Thyroid gland (tissue), 4 donors: ENCODE measurements at regions not wholly inside any gene's neighbourhood (a gene's known extent, or its start where the extent isn't known, plus 50 kb on each side); places are given as distances from the start of the nearest gene placed in this dataset.

Source experiments
- DNase-seq, 2 donors: peaks; one replicate each; pipeline ENCODE4 v3.0.0-alpha.2; 2019
- H3K27ac ChIP-seq, 3 donors: fragments of 200-600 bp; sonication (generic); 1 replicate in 2 of 3; 2 replicates in 1 of 3; pipeline ENCODE4 v1.5.1; 2016 to 2019; ENCODE audit warnings: mild to moderate bottlenecking in 1 of 3, moderate library complexity in 1 of 3
- H3K27me3 ChIP-seq: fragments of 200-600 bp; sonication (generic); one replicate; pipeline ENCODE4 v1.5.1; 2019
- H3K36me3 ChIP-seq, 2 donors: fragments of 200-600 bp; sonication (generic); one replicate each; pipeline ENCODE4 v1.5.1; 2016 to 2019
- H3K4me1 ChIP-seq, 2 donors: fragments of 200-600 bp; sonication (generic); one replicate each; pipeline ENCODE4 v1.5.1; 2017 to 2019
- H3K4me3 ChIP-seq, 3 donors: fragments of 200-600 bp; sonication (generic); replicated peaks in 1 of 3; 1 replicate in 2 of 3; 2 replicates in 1 of 3; pipeline ENCODE4 v1.5.1; 2016; ENCODE audit warnings: mild to moderate bottlenecking in 1 of 3
- H3K9me3 ChIP-seq: fragments of 200-600 bp; sonication (generic); one replicate; pipeline ENCODE4 v1.5.1; 2017
- CTCF ChIP-seq, 6 experiments: fragments of 200-600 bp in 3 of 6; fragments of 450-650 bp in 3 of 6; sonication (generic) in 3 of 6; IDR thresholded peaks; one replicate each; pipeline ENCODE4 v1.5.1; 2016 to 2019; ENCODE audit warnings: antibody characterized with exemption in 6 of 6, mild to moderate bottlenecking in 2 of 6, inconsistent platforms in 1 of 6, moderate library complexity in 1 of 6
- POLR2A ChIP-seq, 2 donors: fragments of 450-650 bp; IDR thresholded peaks; one replicate each; pipeline ENCODE4 v1.6.1; 2017; ENCODE audit warnings: antibody characterized with exemption in 2 of 2, mild to moderate bottlenecking in 2 of 2, moderate library complexity in 1 of 2
- WGBS, 2 donors: methylation state at CpG; one replicate each; pipeline ENCODE4 v1.1.5; 2017; 5-methylcytosine and 5-hydroxymethylcytosine counted together
- intact Hi-C: fragments of 100-400 bp; cut with DNase I; formaldehyde crosslinking; loops from one replicate; pipeline ENCODE4 v1.15.1; 2023

- H3K27ac ChIP-seq, result no peak overlapping the region
- H3K36me3 ChIP-seq, result no peaks in the 10 kb centered on the region
- DNase-seq, result no peak
- WGBS, 2 donors, result 58 to 92% methylated on average over 1 of the region's 1 CpG
- no peaks in the 10 kb centered on the region for H3K4me1 ChIP-seq
- no peaks in the 10 kb centered on the region for H3K9me3 ChIP-seq
- H3K27me3 ChIP-seq, result no peaks in the 10 kb centered on the region
- TF ChIP-seq CTCF (IDR thresholded peaks at IDR 0.05), result no peak
- TF ChIP-seq POLR2A (IDR thresholded peaks at IDR 0.05), result no peak
- no peak overlapping the region for H3K4me3 ChIP-seq
- intact Hi-C loops, result no loop called here
Observed at GRCh38 chr1:219041818-219042217, 131.9 kb upstream of the LYPLAL1 start.

GRCh38 chr1:219042769-219043168, 130.9 kb upstream of the LYPLAL1 start:
- Histone ChIP-seq H3K9me3 (no peaks in the 10 kb centered on the region), H3K4me1 (no peaks in the 10 kb centered on the region), H3K27me3 (no peaks in the 10 kb centered on the region), H3K36me3 (no peaks in the 10 kb centered on the region), H3K4me3 (no peak overlapping the region), H3K27ac (no peak overlapping the region)
- WGBS, 2 donors, result 87 to 91% methylated on average over 2 of the region's 2 CpGs
- DNase-seq, result no peak
- TF ChIP-seq CTCF (IDR thresholded peaks at IDR 0.05) (no peak), POLR2A (IDR thresholded peaks at IDR 0.05) (no peak)
- intact Hi-C loops, result no loop called here

GRCh38 chr1:219045246-219045645, 128.4 kb upstream of the LYPLAL1 start:
- 92 to 95% methylated on average over 3 of the region's 3 CpGs for WGBS, 2 donors
- DNase-seq, result no peak
- Histone ChIP-seq H3K4me3 (no peak overlapping the region), H3K9me3 (no peaks in the 10 kb centered on the region), H3K27ac (no peak overlapping the region), H3K4me1 (no peaks in the 10 kb centered on the region), H3K36me3 (no peaks in the 10 kb centered on the region), H3K27me3 (no peaks in the 10 kb centered on the region)
- TF ChIP-seq POLR2A (IDR thresholded peaks at IDR 0.05), result no peak
- TF ChIP-seq CTCF (IDR thresholded peaks at IDR 0.05), result no peak
- intact Hi-C loops, result no loop called here

- TF ChIP-seq CTCF (IDR thresholded peaks at IDR 0.05) (no peak), POLR2A (IDR thresholded peaks at IDR 0.05) (no peak)
- intact Hi-C loops, result no loop called here
- Histone ChIP-seq H3K27ac (no peak overlapping the region), H3K4me1 (no peaks in the 10 kb centered on the region), H3K4me3 (no peak overlapping the region), H3K9me3 (no peaks in the 10 kb centered on the region), H3K27me3 (no peaks in the 10 kb centered on the region), H3K36me3 (no peaks in the 10 kb centered on the region)
- 71 to 82% methylated on average over 4 of the region's 4 CpGs for WGBS, 2 donors
- no peak for DNase-seq
Observed at GRCh38 chr1:219049501-219049900, 124.2 kb upstream of the LYPLAL1 start.

GRCh38 chr1:219050086-219050821, 123.4 kb upstream of the LYPLAL1 start:
- Histone ChIP-seq H3K27ac (no peak overlapping the region), H3K4me3 (no peak overlapping the region), H3K9me3 (no peaks in the 10 kb centered on the region), H3K36me3 (no peaks in the 10 kb centered on the region), H3K27me3 (no peaks in the 10 kb centered on the region), H3K4me1 (no peaks in the 10 kb centered on the region)
- TF ChIP-seq CTCF (IDR thresholded peaks at IDR 0.05) (no peak), POLR2A (IDR thresholded peaks at IDR 0.05) (no peak)
- 81 to 85% methylated on average over 5 of the region's 5 CpGs for WGBS, 2 donors
- intact Hi-C loops, result no loop called here
- no peak for DNase-seq
